Fibroblast of villous mesenchyme (primary cell): ENCODE measurements at regions not wholly inside any gene's neighbourhood (a gene's known extent, or its start where the extent isn't known, plus 50 kb on each side); places are given as distances from the start of the nearest gene placed in this dataset.

Experiments used
- DNase-seq: peaks from one replicate; pipeline ENCODE4 v3.0.0-alpha.2; 2010; ENCODE audit warnings: low read depth
- H3K4me3 ChIP-seq: 2 replicates; pipeline ENCODE4 v1.5.1; 2011; ENCODE audit warnings: low read depth, mild to moderate bottlenecking, low read length
- CTCF ChIP-seq: IDR thresholded peaks from 2 replicates; pipeline ENCODE4 v1.5.1; 2012; ENCODE audit warnings: low read depth, mild to moderate bottlenecking, low read length; ENCODE audit not compliant: insufficient read depth

- no peak overlapping the region for H3K4me3 ChIP-seq
- TF ChIP-seq CTCF, result no peak
- DNase-seq, result no peak
Observed at GRCh38 chr9:38202336-38202938, 133.4 kb upstream of the SHB start.

GRCh38 chr9:38201844-38202243 is 132.8 kb upstream of the SHB start:
- no peak overlapping the region for H3K4me3 ChIP-seq
- no peak for TF ChIP-seq CTCF
- DNase-seq, result no peak

- TF ChIP-seq CTCF, result no peak
- no peak for DNase-seq
- H3K4me3 ChIP-seq, result no peak overlapping the region
Observed at GRCh38 chr9:38200431-38200830, 131.4 kb upstream of the SHB start.

GRCh38 chr9:38198140-38198539 is 129.1 kb upstream of the SHB start:
- DNase-seq, result no peak
- H3K4me3 ChIP-seq, result no peak overlapping the region
- TF ChIP-seq CTCF, result no peak

GRCh38 chr9:38196714-38197113 is 127.7 kb upstream of the SHB start:
- no peak for TF ChIP-seq CTCF
- no peak overlapping the region for H3K4me3 ChIP-seq
- DNase-seq, result no peak

- no peak for TF ChIP-seq CTCF
- no peak for DNase-seq
- H3K4me3 ChIP-seq, result no peak overlapping the region
Observed at GRCh38 chr9:38195737-38196161, 126.7 kb upstream of the SHB start.

GRCh38 chr9:38194870-38195269 is 125.8 kb upstream of the SHB start:
- no peak overlapping the region for H3K4me3 ChIP-seq
- no peak for TF ChIP-seq CTCF
- no peak for DNase-seq
